ENCODE measurements at regions not wholly inside any gene's neighbourhood (a gene's known extent, or its start where the extent isn't known, plus 50 kb on each side); places are given as distances from the start of the nearest gene placed in this dataset.
"Not testable (repeated sequence)": the region's sequence is repeated elsewhere in the genome, so short reads cannot be mapped to it uniquely, and the experiment has no call there.

DNA sequence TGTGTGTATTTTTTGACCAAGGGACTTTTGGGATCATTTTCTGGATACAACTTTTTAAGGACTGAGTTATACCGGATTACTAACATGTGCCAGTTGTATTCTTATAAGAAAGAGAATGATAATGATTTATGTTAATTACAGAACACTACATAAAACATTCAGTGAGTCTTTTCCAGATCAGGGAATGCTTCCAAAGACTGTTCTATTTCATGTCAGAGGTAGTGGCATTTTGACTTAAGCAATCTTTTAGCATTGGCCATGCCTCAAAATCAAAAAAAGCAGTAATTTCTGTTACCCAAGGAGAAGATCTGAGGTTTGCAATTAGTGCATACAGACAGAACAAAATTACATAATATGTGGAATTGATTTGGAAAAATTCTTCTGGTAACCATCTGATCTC is 413.0 kb upstream of the CDH9 start:
- DNase-seq (ENCODE audit: low read depth), result no peak
- no peak overlapping the region for H3K4me3 ChIP-seq (ENCODE audit: low read depth, low read length)
- TF ChIP-seq, protein P1, sequence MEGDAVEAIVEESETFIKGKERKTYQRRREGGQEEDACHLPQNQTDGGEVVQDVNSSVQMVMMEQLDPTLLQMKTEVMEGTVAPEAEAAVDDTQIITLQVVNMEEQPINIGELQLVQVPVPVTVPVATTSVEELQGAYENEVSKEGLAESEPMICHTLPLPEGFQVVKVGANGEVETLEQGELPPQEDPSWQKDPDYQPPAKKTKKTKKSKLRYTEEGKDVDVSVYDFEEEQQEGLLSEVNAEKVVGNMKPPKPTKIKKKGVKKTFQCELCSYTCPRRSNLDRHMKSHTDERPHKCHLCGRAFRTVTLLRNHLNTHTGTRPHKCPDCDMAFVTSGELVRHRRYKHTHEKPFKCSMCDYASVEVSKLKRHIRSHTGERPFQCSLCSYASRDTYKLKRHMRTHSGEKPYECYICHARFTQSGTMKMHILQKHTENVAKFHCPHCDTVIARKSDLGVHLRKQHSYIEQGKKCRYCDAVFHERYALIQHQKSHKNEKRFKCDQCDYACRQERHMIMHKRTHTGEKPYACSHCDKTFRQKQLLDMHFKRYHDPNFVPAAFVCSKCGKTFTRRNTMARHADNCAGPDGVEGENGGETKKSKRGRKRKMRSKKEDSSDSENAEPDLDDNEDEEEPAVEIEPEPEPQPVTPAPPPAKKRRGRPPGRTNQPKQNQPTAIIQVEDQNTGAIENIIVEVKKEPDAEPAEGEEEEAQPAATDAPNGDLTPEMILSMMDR (IDR thresholded peaks at IDR 0.05; ENCODE audit: insufficient read depth, low read length), result no peak

DNA sequence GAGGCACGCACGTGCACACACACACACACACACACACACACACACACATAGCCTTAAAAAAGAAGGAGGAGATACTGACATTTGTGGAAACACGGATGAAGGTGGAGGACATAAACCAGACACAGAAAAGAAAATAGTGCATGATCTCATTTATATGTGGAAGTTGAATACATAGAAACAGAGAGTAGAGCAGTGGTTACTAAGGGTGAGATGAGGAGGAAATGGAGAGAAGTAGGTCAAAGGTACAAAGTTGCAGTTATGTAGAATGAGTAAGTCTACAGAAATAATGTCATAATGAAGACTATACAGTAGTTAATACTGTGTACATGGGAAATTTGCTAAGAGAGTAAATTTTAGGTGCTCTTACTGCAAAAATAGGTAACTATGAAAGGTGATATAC is 412.2 kb upstream of the CDH9 start:
- DNase-seq (ENCODE audit: low read depth), result no peak
- TF ChIP-seq, protein P1 (IDR thresholded peaks at IDR 0.05; ENCODE audit: insufficient read depth, low read length), result no peak
- no peak overlapping the region for H3K4me3 ChIP-seq (ENCODE audit: low read depth, low read length)

DNA sequence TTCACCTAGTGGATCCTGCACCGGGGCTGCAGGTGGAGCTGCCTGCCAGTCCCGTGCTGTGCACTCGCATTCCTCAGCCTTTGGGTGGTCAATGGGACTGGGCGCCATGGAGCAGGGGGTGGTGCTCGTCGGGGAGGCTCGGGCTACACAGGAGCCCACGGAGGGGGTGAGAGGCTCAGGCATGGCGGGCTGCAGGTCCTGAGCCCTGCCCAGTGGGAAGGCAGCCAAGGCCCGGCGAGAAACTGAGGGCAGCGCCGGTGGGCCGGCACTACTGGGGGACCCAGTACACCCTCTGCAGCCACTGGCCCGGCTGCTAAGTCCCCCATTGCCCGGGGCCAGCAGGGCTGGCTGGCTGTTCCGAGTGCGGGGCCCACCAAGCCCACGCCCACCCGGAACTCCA is 401.0 kb upstream of the CDH9 start:
- DNase-seq (ENCODE audit: low read depth); H3K4me3 ChIP-seq (ENCODE audit: low read depth, low read length): not testable (repeated sequence)

DNA sequence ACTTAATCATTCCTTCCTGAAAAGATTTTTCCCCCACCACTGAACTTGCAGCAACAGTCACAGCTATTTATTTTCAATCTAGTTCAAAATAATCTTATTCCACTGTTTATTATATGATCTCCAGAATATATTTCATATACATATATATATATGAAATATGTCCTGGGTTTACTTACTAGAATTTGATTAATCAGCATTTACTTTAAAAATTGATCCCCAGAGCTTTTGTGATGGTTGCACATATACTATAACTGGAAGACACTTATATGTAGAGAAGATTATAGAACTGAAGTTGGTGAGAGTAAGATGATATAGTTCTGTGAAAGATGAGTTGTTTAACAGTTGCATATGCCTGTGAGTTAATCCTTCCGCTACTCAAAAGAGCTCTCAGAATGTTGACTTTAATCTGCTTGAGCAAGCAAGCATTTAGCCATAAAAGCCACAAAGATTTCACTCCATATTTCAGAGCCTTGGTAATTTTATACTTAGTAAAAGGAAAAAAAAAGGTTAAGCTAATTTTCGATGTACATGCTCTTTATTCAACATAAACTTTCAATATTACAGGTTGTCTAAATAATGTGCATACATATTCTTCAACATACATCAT is 399.3 kb upstream of the CDH9 start:
- TF ChIP-seq, protein P1 (IDR thresholded peaks at IDR 0.05; ENCODE audit: insufficient read depth, low read length), result no peak
- no peak overlapping the region for H3K4me3 ChIP-seq (ENCODE audit: low read depth, low read length)
- DNase-seq (ENCODE audit: low read depth), result no peak

DNA sequence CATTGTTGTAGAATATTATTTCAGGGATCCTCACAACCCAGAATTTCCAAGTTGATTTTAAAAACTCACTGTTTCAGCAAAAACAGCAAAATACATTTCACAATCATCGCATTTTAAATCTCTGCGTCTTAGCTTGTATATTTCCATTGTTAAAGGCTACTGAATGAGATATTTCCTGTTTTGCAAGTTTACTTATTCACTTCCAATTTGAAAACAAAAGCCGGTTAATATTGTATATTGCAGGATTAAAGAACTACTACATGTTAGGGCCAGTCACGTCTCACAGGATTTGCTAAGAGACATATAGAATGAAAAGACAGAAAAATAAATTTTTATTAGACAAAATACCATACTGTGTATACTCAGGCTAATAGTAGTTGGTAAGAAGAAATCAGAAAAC is 395.9 kb upstream of the CDH9 start:
- DNase-seq (ENCODE audit: low read depth), result no peak
- TF ChIP-seq, protein P1 (IDR thresholded peaks at IDR 0.05; ENCODE audit: insufficient read depth, low read length), result no peak
- no peak overlapping the region for H3K4me3 ChIP-seq (ENCODE audit: low read depth, low read length)

DNA sequence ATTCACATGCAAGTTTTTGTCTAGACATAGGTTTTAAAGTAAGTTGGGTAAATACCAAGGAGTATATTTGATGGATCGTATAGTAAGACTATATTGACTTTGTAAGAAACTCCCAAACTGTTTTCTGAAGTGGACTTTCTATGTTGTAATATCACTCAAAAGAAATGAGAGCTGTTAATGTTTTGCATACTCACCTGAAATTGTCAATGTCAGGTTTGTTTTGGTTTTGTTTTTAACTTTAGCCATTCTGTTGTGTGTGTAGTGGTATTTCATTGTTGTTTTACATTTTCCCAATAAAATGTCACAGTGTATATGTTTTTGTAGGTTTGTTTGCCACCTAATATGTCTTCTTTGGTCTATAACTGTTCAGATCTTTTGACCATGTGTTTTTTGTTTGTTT is 375.7 kb upstream of the CDH9 start:
- DNase-seq (ENCODE audit: low read depth), result no peak
- TF ChIP-seq, protein P1 (IDR thresholded peaks at IDR 0.05; ENCODE audit: insufficient read depth, low read length), result no peak
- no peak overlapping the region for H3K4me3 ChIP-seq (ENCODE audit: low read depth, low read length)

DNA sequence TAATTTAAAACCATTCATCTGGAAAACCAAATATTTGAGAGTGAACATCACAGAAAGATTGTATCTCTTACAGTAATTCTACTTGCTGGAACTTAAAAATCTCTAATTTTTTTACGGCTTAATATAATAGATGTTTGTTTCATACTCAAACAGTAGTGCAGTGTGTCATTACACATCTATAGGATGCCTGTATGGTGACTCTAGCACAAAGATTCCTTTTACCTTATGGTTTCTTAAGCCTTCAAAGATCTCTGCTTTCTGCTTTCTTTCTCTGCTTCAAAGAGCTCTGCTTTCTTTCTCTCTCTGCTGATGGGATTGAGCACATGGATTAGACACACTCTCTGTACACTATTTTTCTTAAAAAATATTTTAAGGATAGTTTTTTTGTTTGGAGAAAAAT is 374.0 kb upstream of the CDH9 start:
- H3K4me3 ChIP-seq (ENCODE audit: low read depth, low read length), result no peak overlapping the region
- DNase-seq (ENCODE audit: low read depth), result no peak
- TF ChIP-seq, protein P1 (IDR thresholded peaks at IDR 0.05; ENCODE audit: insufficient read depth, low read length), result no peak
